Osteocyte (in vitro differentiated cells): ENCODE measurements at regions not wholly inside any gene's neighbourhood (a gene's known extent, or its start where the extent isn't known, plus 50 kb on each side); places are given as distances from the start of the nearest gene placed in this dataset.

Experiments
- DNase-seq: peaks from one replicate; pipeline ENCODE4 v3.0.0; 2021; ENCODE audit warnings: mixed read lengths; ENCODE audit not compliant: unreplicated experiment; ENCODE audit errors: extremely low spot score
- H3K27ac Mint-ChIP-seq: one replicate; pipeline ENCODE4 v1.8.0; 2021; ENCODE audit warnings: mild to moderate bottlenecking, mixed read lengths; ENCODE audit not compliant: unreplicated experiment
- H3K27me3 Mint-ChIP-seq: one replicate; pipeline ENCODE4 v1.8.0; 2021; ENCODE audit warnings: mixed read lengths; ENCODE audit not compliant: unreplicated experiment
- H3K36me3 Mint-ChIP-seq: one replicate; pipeline ENCODE4 v1.8.0; 2021; ENCODE audit warnings: mixed read lengths; ENCODE audit not compliant: unreplicated experiment
- H3K4me1 Mint-ChIP-seq: one replicate; pipeline ENCODE4 v1.8.0; 2021; ENCODE audit warnings: mixed read lengths; ENCODE audit not compliant: unreplicated experiment
- H3K4me3 Mint-ChIP-seq: one replicate; pipeline ENCODE4 v1.8.0; 2021; ENCODE audit warnings: mild to moderate bottlenecking, moderate library complexity, mixed read lengths; ENCODE audit not compliant: unreplicated experiment
- H3K9me3 Mint-ChIP-seq: one replicate; pipeline ENCODE4 v1.8.0; 2021; ENCODE audit warnings: mixed read lengths; ENCODE audit not compliant: unreplicated experiment
- CTCF ChIP-seq: fragments of 200-600 bp; sonication (generic); IDR thresholded peaks from 2 replicates; pipeline ENCODE4 v1.5.0; 2021; ENCODE audit warnings: antibody characterized with exemption, mild to moderate bottlenecking, moderate library complexity

DNA sequence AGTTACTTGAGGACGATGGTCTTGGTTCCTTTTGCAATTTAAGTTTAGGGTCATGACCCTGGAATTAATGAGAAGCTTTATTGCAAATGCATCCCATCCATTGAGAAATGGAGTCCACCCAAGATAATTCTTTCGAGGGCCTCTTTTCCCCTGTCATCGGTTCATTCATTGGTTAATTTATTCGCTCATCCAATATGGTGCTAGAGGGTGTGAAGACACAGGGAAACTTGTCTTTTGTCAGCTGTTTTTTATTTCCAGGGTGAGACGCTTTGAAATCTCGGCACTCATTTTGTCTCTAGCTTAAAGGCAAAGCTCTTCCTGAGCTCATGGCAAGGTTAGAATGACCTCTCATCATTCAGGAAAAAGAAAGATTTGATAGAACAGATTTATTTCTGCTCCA lies 464.2 kb upstream of the EEF2KMT start:
- H3K4me1 Mint-ChIP-seq = no peaks in the 10 kb centered on the region
- peaks cover 54% of the 10 kb centered on the region for H3K9me3 Mint-ChIP-seq
- no peaks in the 10 kb centered on the region for H3K27me3 Mint-ChIP-seq
- TF ChIP-seq CTCF = no peak
- no peak for DNase-seq
- H3K27ac Mint-ChIP-seq = no peak overlapping the region
- no peaks in the 10 kb centered on the region for H3K36me3 Mint-ChIP-seq
- H3K4me3 Mint-ChIP-seq = no peak overlapping the region

DNA sequence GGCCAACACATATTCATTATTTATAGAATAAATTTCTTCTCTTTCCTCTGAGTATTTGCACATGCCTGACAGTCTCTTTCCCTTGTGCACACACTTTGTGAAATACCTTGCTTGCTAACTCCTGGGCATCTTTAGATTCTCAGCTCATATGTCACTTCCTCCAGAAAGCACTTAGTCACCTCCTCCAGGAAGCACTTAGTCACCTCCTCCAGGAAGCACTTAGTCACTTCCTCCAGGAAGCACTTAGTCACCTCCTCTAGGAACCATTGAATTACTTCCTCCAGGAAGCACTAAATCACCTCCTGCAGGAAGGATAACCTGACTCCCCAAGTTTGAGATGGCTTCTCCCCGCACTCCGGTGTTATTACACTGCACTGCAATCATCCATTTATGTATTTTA lies 462.5 kb upstream of the EEF2KMT start:
- Mint-ChIP-seq H3K27me3 (no peaks in the 10 kb centered on the region), H3K27ac (no peak overlapping the region), H3K9me3 (peaks cover 54% of the 10 kb centered on the region), H3K4me1 (no peaks in the 10 kb centered on the region), H3K36me3 (no peaks in the 10 kb centered on the region), H3K4me3 (no peak overlapping the region)
- no peak for TF ChIP-seq CTCF
- no peak for DNase-seq

GRCh38 chr16:5557966-5558365 lies 460.4 kb upstream of the EEF2KMT start:
- no peaks in the 10 kb centered on the region for H3K27me3 Mint-ChIP-seq
- no peak for DNase-seq
- H3K36me3 Mint-ChIP-seq = no peaks in the 10 kb centered on the region
- H3K9me3 Mint-ChIP-seq = peaks cover 50% of the 10 kb centered on the region
- no peak overlapping the region for H3K27ac Mint-ChIP-seq
- TF ChIP-seq CTCF = no peak
- H3K4me3 Mint-ChIP-seq = no peak overlapping the region
- no peaks in the 10 kb centered on the region for H3K4me1 Mint-ChIP-seq

DNA sequence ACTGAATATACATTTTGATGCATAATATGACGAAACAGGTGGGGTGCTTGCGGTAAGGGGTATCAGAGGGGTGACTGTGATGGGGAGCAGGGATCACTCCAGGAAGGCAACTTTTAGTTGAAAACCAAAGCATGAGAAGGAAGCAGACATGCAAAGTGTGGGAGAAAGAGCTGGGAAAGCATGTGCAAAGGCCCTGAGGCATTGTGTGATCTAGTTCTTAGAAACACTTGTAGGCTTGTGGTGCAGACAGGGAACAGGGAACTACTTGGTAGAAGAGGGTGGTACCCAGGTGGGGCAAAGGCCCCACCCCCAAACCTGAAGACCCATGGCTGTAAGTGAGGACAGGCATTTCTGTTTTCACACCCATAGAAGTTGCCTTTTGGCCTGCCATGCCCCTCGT lies 459.9 kb upstream of the EEF2KMT start:
- H3K4me1 Mint-ChIP-seq = no peaks in the 10 kb centered on the region
- no peaks in the 10 kb centered on the region for H3K27me3 Mint-ChIP-seq
- TF ChIP-seq CTCF = no peak
- H3K36me3 Mint-ChIP-seq = no peaks in the 10 kb centered on the region
- H3K4me3 Mint-ChIP-seq = no peak overlapping the region
- DNase-seq = no peak
- no peak overlapping the region for H3K27ac Mint-ChIP-seq
- peaks cover 52% of the 10 kb centered on the region for H3K9me3 Mint-ChIP-seq

DNA sequence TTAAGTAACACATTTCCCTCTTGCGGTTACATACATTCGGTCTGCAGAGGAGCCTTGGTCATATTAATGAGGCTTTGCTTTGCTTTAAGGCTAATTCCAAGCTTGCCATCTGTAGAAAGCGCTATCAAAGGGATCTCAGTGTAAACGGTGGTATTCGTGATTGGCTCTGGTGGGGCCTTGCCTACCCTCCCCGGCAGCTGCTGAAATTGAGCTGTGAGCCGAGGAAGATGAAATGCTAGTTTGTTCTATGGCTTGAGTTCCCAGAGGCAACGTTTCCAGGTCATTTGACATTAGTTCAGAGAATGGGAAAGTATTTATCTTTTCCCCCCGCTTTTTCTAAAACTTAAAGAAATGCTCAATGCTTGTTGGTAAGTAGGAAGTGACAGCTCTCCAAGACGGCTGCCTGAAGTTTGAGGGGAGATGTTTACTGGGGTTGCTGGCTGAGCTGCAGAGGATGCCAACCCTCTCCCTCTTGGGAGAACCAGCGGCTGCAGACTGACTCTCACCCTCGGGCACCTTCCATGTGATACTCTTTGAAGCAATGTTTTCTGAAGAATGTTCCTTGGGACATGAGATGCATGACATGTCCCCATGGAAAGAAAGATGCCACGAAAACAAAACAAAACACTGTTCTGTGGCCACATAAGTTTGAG lies 458.7 kb upstream of the EEF2KMT start:
- Mint-ChIP-seq H3K9me3 (peaks cover 48% of the 10 kb centered on the region), H3K27ac (no peak overlapping the region), H3K36me3 (no peaks in the 10 kb centered on the region)

More for the DNA sequence above, 458.7 kb upstream of the EEF2KMT start:
- no peak for DNase-seq
- no peak for TF ChIP-seq CTCF
- Mint-ChIP-seq H3K4me3 (no peak overlapping the region), H3K4me1 (no peaks in the 10 kb centered on the region), H3K27me3 (no peaks in the 10 kb centered on the region)
